Psoas muscle (tissue), 7 donors: ENCODE measurements at regions not wholly inside any gene's neighbourhood (a gene's known extent, or its start where the extent isn't known, plus 50 kb on each side); places are given as distances from the start of the nearest gene placed in this dataset.

Source experiments
- ATAC-seq, 4 donors: fragments of 200-7000 bp; cut with Tn5 transposase; one replicate each; pipeline ENCODE4 v1.9.1; 2020; ENCODE audit warnings: moderate library complexity in 3 of 4, mild to moderate bottlenecking in 2 of 4
- DNase-seq, 2 donors: peaks; one replicate each; pipeline ENCODE4 v3.0.0-alpha.2; 2020
- H3K27ac ChIP-seq: fragments of 200-600 bp; one replicate; pipeline ENCODE4 v1.8.0; 2022
- H3K27me3 ChIP-seq, 3 donors: fragments of 200-600 bp in 1 of 3; one replicate each; pipeline versions ENCODE4 v1.6.1 to v1.8.0; 2013 to 2022; ENCODE audit warnings: low read length in 2 of 3, mild to moderate bottlenecking in 2 of 3, moderate library complexity in 1 of 3; ENCODE audit not compliant: insufficient read depth in 3 of 3
- H3K36me3 ChIP-seq, 2 donors: fragments of 200-600 bp in 1 of 2; one replicate each; pipeline versions ENCODE4 v1.6.1 to v1.8.0; 2013 to 2022; ENCODE audit warnings: low read depth in 1 of 2, mild to moderate bottlenecking in 1 of 2, moderate library complexity in 1 of 2; ENCODE audit not compliant: insufficient read depth in 1 of 2
- H3K4me1 ChIP-seq: fragments of 200-600 bp; one replicate; pipeline ENCODE4 v1.8.0; 2022
- H3K4me3 ChIP-seq: fragments of 200-600 bp; one replicate; pipeline ENCODE4 v1.8.0; 2022; ENCODE audit warnings: mild to moderate bottlenecking
- H3K9me3 ChIP-seq: fragments of 200-600 bp; one replicate; pipeline ENCODE4 v1.8.0; 2022
- WGBS, 3 donors: extraction: QIAGEN DNeasy Blood & Tissue Kit; methylation state at CpG; one replicate each; pipeline versions ENCODE4 v1.1.6 to v1.1.7; 2013; 5-methylcytosine and 5-hydroxymethylcytosine counted together
- intact Hi-C, 2 donors: fragments of 100-400 bp; cut with DNase I; formaldehyde crosslinking; loops; one replicate each; pipeline versions ENCODE4 v1.11.0 to v1.14.2; 2022
- TF ChIP-seq, protein P1 (sequence below): fragments of 200-600 bp; IDR thresholded peaks from one replicate; pipeline ENCODE4 v1.8.0; 2022; ENCODE audit warnings: antibody characterized with exemption
- donor health status: healthy with polysubstance abuse.
- donor health status: DM: no; HTN: no; CAD: no; lungs with moderate emphysema.
- donor health status: Bipolar disorder and iron deficiency.
- donor health status: healthy.
- donor health status: DM: yes; HTN: yes; CAD: no.
- donor health status: DM: no; HTN: no; CAD: no.
- donor health status: DM: yes; HTN: yes; CAD: no.

DNA sequence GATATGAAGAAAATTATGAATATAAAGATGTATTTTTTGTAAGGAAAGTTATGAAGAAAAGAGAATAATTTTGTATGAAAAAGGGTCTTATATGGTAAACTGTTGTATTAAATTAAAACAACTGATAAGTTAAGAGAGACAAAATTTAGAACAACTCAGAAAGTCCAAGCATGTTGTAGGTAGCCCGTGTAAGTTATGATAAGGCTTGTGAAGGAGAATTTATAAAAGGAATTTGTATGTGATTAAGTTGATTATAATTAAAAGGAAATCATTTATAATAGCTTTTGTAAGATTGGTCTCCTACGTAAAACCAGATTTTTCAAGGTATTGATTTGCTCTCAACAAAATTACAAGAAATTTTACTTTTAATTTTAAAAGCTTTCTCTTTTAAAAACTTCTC is 1579.3 kb downstream of the HACE1 start:
- TF ChIP-seq, protein P1, sequence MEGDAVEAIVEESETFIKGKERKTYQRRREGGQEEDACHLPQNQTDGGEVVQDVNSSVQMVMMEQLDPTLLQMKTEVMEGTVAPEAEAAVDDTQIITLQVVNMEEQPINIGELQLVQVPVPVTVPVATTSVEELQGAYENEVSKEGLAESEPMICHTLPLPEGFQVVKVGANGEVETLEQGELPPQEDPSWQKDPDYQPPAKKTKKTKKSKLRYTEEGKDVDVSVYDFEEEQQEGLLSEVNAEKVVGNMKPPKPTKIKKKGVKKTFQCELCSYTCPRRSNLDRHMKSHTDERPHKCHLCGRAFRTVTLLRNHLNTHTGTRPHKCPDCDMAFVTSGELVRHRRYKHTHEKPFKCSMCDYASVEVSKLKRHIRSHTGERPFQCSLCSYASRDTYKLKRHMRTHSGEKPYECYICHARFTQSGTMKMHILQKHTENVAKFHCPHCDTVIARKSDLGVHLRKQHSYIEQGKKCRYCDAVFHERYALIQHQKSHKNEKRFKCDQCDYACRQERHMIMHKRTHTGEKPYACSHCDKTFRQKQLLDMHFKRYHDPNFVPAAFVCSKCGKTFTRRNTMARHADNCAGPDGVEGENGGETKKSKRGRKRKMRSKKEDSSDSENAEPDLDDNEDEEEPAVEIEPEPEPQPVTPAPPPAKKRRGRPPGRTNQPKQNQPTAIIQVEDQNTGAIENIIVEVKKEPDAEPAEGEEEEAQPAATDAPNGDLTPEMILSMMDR, result no peak

DNA sequence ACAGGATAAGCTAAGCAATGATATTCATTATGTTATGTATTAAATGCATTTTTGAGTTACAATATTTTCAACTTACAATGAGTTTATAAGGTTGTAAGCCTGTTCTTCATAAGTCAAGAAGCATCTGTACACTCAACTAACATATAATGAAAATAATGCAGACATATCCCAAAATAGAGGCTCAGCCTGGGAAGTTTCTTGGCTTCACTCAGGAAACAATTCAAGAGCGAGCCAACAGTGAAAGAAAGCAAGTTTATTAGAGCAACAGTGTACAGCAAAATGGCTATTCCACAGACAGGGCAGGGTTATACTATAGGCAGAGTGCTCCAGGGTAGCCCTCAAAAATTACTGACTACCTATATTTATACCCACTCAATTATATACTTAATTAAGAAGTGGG is 1581.8 kb downstream of the HACE1 start:
- intact Hi-C loops, result no loop called here
- ATAC-seq, result no peak

More for the DNA sequence above, 1579.3 kb downstream of the HACE1 start:
- H3K4me3 ChIP-seq, result no peak overlapping the region
- intact Hi-C loops, result loop anchor here in 1 of 2 donors (5.0 kb wide), 1 partner anchor 37 kb away; no protein-coding TSS in a partner anchor
- 83 to 87% (median 86%) methylated on average over 2 of the region's 2 CpGs for WGBS, 3 donors
- no peak for ATAC-seq
- no peaks in the 10 kb centered on the region for H3K4me1 ChIP-seq
- no peaks in the 10 kb centered on the region for H3K36me3 ChIP-seq
- H3K27me3 ChIP-seq, result no peaks in the 10 kb centered on the region
- H3K9me3 ChIP-seq, result no peaks in the 10 kb centered on the region
- DNase-seq, result no peak
- H3K27ac ChIP-seq, result no peak overlapping the region

DNA sequence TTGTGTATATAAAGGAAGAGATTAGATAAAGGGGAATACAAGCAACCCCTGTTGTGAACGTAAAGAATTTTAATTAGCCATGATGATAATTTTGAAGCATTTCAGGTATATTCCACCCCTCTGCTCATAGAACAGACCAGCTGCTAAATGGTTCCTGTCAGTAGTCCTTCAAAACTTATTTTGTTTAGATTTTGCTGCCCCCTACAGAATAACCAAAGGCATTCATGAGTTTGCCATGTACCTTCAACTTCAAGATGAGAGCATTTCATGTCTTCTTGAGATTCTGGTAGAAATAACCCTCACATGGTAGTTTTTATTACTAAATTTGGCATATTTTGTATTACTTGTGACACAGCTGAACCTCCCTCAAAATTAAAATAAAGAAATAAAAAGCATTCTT is 1586.7 kb downstream of the HACE1 start:
- 29 to 64% (median 34%) methylated on average over 1 of the region's 1 CpG for whole genome bisulfite sequencing, 3 donors
- ATAC-seq, result no peak
- Histone ChIP-seq H3K27me3 (no peaks in the 10 kb centered on the region), H3K36me3 (no peaks in the 10 kb centered on the region), H3K27ac (no peak overlapping the region), H3K4me3 (no peak overlapping the region), H3K4me1 (no peaks in the 10 kb centered on the region), H3K9me3 (no peaks in the 10 kb centered on the region)
- TF ChIP-seq, protein P1, result peak; percentile 22
- no peak for DNase-seq
- intact Hi-C loops, result no loop called here

More for the DNA sequence above, 1581.8 kb downstream of the HACE1 start:
- no peaks in the 10 kb centered on the region for H3K4me1 ChIP-seq
- H3K36me3 ChIP-seq, result no peaks in the 10 kb centered on the region
- TF ChIP-seq, protein P1, result no peak
- H3K9me3 ChIP-seq, result no peaks in the 10 kb centered on the region
- H3K27ac ChIP-seq, result no peak overlapping the region
- H3K4me3 ChIP-seq, result no peak overlapping the region
- no peak for DNase-seq
- 82 to 87% (median 85%) methylated on average over 1 of the region's 1 CpG for WGBS, 3 donors
- H3K27me3 ChIP-seq, result no peaks in the 10 kb centered on the region

DNA sequence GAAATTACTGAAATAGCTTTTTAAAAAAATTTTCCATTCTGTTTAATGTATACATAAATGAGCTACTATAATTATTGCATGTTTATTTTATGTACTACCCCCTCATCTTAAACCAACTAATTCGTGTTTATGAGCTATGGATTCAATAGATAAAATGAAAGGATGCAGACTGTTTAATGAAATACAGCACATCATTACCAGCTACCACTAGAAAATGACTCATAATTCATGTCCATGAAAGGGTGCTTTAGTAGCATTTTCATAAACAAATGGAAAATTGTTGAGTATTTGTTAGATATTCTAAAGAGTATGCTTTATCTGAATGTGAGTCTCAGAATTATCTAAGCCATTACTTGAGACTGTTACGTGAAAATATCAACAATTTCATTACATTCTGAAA is 1590.1 kb downstream of the HACE1 start:
- WGBS, 3 donors, result 58 to 68% (median 65%) methylated on average over 2 of the region's 2 CpGs
- Histone ChIP-seq H3K27ac (no peak overlapping the region), H3K4me1 (no peaks in the 10 kb centered on the region), H3K36me3 (no peaks in the 10 kb centered on the region), H3K4me3 (no peak overlapping the region), H3K9me3 (no peaks in the 10 kb centered on the region), H3K27me3 (no peaks in the 10 kb centered on the region)
- TF ChIP-seq, protein P1, result no peak
- ATAC-seq, result no peak
- intact Hi-C loops, result no loop called here
- DNase-seq, result no peak

DNA sequence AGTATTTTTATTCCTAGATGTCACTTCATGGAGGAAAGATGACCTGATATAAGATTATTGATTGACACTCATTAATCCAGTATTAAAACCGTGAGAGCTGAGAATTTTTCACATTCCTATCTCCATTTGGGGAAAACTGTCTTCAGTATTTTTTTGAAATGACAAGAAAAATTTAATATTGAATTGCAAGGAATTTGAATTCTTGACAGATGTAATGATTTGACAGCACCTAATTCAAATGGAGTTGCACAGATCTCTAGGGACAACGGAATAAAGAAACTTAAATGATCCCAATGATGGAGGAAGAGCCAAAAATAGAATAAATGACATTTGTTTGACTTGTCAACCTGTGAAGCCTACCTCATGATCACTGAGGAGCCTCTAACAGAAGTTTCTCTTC is 1591.4 kb downstream of the HACE1 start:
- no peak for ATAC-seq
- no peaks in the 10 kb centered on the region for H3K9me3 ChIP-seq
- DNase-seq, result no peak
- H3K4me1 ChIP-seq, result no peaks in the 10 kb centered on the region
- intact Hi-C loops, result no loop called here
- TF ChIP-seq, protein P1, result no peak
- H3K27me3 ChIP-seq, result no peaks in the 10 kb centered on the region
- H3K4me3 ChIP-seq, result no peak overlapping the region
- H3K36me3 ChIP-seq, result no peaks in the 10 kb centered on the region
- no peak overlapping the region for H3K27ac ChIP-seq
- WGBS, 3 donors, result 56 to 70% (median 62%) methylated on average over 2 of the region's 2 CpGs
